ENCODE measurements at regions not wholly inside any gene's neighbourhood (a gene's known extent, or its start where the extent isn't known, plus 50 kb on each side); places are given as distances from the start of the nearest gene placed in this dataset.

DNA sequence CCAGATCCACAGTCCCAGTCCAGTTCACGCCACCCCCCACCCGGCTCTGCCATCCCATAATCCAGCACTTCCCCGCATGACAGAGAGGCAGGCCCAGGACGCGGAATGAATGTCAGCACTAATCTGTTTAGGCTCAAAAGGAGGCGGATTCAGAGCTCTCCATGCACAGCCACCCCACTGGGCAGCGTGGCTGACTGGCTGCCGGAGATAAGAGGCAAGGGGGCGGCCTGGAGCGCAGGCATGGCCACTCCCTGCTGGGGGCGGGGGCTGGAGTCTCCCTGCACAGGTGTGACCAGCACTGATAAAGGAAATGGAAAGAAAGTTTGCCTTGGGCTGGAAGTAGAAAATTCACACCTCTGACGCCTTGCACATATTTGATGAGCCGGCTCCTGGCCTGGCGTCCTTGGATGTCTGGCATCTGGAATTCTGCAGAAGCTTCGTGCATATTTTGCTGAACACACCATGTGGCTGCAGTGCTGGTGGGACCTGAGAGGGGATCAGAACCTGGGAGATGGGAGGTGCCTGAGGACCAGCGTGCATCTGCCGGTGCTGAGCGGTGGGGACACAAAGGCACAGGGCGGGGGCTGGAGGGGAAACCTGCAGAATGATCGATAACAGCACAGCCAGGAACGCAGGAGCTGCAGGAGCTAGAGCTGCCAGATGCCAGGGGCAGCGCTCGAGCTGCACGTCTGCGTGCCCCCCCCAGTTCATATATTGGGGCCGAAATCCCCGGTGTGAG lies 344.4 kb downstream of the CTTN start:
- no peak for DNase-seq (ENCODE audit: low spot score)

DNA sequence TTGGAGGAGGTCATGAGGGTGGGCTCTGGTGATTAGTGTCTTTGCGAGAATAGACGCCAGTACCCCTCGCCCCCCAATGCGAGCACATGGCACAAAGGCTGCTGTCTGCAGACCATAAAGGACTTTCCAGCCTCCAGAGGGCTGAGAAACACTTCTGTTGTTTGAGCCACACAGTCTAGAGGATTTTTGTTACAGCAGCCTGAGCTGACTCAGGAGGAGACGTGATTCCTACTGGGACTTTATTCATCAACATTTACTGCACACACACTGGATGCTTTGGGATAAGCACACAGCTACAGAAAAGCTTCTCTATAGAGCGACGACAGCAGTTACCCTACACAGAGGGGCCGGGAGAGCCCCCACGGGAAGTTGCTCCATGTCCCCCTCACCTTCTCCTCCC lies 345.0 kb downstream of the CTTN start:
- DNase-seq (ENCODE audit: low spot score) = no peak

DNA sequence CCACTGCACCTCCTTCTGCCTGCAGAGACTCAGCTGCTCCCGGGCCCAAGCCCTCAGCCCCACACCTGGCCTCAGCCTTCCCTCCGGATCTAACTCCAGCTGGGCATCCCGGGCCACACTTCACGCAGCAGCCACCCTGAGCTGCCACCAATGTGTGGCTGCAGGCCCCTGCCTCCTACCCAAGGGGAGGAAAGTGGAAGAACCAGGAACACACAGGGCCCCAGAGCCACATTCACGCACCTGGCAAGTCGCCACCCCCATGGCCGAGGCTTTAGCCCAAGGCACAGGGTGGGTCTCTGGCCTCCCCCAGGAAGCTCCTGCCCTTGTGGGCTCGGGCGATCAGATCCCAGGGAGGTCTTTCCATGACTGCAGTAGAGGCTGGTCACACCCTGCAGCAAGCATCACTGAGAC lies 345.6 kb downstream of the CTTN start:
- DNase-seq (ENCODE audit: low spot score) = no peak

DNA sequence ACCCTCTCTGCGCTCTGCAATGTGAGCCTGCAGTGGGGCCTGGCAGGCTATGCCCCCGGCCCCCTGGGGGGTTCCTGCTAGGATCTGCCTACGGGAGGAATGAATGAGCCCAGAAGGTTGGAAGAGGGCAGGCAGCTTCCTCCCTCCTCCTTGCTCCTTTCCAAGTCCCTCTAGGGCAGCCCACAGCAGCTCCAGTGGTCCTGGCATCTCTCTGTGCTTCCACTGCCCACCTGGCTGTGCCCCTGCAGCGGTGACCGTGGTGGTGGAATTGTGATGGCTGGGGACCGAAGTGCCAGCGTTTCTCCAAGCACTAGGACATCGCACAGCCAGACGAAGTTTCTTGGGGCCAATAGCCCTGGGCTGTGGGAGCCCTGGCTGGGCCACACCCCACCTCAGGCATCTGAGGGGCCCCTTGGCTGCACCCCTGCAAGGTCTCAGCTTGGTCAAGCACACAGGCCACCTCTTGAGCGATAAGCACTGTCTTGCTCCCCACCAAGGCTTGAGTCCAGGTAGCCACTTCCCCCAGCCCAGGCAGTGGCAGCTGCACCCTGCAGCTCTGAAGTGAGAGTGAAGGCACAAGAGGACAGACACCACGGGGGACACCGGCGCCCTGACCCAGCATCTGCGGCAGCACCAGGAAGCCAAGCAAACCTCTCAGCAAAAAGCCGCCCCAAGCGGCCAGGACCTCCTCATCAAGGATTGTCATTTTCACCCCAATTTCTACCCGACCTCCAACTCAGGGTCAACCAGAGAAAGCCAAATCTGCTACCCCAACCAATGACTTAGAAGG lies 346.3 kb downstream of the CTTN start:
- no peak for DNase-seq (ENCODE audit: low spot score)

- no peak for DNase-seq (ENCODE audit: low spot score)
Observed at GRCh38 chr11:70745451-70745850, 347.1 kb downstream of the CTTN start.

GRCh38 chr11:70745941-70746340 lies 347.6 kb downstream of the CTTN start:
- no peak for DNase-seq (ENCODE audit: low spot score)

- no peak for DNase-seq (ENCODE audit: low spot score)
Observed at GRCh38 chr11:70746351-70746750, 348.0 kb downstream of the CTTN start.

GRCh38 chr11:70747285-70747684 lies 349.0 kb downstream of the CTTN start:
- no peak for DNase-seq (ENCODE audit: low spot score)

DNA sequence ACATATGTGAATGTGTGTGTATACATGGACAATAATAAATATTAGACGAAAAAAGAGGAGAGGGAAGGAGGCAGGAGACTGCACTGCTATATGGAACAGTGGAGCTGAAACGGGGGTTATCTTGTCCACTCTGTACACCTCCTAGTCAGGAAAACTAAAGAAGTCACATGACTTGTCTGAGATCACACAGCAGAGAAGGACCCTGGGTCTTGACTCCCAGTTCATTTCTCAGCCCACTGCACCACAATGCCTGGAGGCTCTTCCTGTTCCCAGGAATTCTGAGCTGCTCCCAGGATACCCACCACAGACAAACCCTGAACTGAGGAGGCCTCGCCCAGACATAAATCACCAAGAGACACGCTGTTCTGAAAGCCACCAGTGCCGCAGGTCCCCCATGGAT lies 349.6 kb downstream of the CTTN start:
- no peak for DNase-seq (ENCODE audit: low spot score)

DNA sequence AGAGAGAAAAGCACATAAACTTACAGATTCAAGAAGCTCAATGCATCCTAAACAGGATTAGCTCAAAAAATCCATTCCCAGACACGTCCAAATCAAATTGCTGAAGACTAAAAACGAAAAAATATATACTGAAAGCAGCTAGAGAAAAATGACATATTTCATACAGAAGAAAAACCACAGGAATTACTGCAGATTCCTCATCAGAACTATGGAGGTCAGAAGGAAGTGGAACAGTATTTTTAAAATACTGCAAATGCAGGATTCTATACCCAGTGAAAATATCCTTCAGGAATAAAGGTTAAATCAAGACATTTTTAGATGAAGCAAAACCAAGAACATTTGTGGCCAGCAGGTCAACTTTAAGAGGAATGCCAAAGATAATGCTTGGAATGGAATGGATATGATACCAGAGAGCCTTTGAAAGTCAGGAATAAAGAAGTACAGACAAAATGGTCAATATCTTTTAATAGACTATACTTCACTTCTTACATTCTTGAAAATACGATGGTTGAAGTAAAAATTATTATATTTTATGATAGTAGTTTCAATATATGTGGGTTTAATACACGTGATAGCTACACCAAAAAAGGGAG lies 352.9 kb downstream of the CTTN start:
- no peak for DNase-seq (ENCODE audit: low spot score)

GRCh38 chr11:70755410-70756158 lies 357.3 kb downstream of the CTTN start:
- DNase-seq (ENCODE audit: low spot score) = peak; percentile 56

DNA sequence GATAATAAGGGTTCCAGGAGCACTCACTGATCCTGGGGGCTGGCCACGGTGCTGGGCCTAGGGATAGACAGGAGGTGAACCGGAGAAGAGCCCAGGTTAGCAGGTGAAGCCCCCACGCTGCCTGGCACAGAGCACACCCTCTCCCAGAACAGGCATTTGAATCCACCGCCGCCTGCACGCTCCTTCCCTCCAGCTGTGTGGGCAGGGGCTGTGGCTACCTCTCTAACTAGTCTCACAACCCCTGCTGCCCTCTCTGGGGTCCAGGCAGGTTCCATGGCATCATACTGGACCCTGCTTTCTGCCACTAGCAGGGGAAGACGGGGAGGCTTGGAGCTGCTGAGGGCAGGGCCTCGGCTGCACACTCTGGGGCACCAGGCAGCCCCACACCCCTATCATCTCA lies 358.0 kb downstream of the CTTN start:
- no peak for DNase-seq (ENCODE audit: low spot score)

DNA sequence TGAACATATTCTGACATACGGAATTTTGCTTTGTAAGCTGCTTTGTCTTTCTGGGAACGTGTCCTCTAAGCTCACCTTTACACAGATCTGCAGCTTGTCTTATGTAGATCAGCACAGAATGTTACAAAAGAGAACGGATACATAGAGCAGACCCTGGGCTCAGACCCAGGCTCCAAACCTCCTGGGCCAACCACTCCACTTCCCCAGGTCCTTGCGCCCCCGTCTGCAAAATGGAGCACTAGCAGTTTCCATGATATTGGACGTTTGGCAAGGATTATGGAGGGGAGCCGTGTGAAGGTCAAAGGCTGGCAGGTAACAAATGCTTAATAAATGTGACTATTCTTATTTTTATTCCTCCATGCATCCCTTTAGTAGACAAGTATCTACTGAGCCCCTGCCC lies 358.4 kb downstream of the CTTN start:
- DNase-seq (ENCODE audit: low spot score) = no peak

DNA sequence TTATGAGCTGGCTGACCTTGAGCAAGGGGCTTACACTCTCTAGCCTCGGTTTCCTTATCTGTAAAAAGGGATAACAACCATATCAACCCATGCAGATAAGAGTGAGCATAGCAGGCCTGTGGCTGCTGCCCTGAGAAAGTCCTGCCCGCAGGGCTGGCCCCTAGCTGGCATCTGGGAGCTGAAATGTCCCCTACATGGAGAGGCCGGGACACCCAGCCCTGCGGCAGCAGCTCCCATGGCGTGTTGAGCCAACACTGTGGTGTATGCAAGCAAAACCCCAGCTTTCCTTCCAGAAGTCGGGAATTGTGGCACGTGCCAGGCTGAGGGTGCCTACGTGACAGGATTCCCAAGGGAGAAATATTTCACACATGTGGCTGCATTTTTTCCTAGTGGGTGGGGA lies 358.9 kb downstream of the CTTN start:
- DNase-seq (ENCODE audit: low spot score) = no peak

GRCh38 chr11:70758206-70758605 lies 359.9 kb downstream of the CTTN start:
- no peak for DNase-seq (ENCODE audit: low spot score)

GRCh38 chr11:70759846-70760245 lies 361.5 kb downstream of the CTTN start:
- DNase-seq (ENCODE audit: low spot score) = no peak

- DNase-seq (ENCODE audit: low spot score) = no peak
Observed at GRCh38 chr11:70760416-70761020, 362.2 kb downstream of the CTTN start.

DNA sequence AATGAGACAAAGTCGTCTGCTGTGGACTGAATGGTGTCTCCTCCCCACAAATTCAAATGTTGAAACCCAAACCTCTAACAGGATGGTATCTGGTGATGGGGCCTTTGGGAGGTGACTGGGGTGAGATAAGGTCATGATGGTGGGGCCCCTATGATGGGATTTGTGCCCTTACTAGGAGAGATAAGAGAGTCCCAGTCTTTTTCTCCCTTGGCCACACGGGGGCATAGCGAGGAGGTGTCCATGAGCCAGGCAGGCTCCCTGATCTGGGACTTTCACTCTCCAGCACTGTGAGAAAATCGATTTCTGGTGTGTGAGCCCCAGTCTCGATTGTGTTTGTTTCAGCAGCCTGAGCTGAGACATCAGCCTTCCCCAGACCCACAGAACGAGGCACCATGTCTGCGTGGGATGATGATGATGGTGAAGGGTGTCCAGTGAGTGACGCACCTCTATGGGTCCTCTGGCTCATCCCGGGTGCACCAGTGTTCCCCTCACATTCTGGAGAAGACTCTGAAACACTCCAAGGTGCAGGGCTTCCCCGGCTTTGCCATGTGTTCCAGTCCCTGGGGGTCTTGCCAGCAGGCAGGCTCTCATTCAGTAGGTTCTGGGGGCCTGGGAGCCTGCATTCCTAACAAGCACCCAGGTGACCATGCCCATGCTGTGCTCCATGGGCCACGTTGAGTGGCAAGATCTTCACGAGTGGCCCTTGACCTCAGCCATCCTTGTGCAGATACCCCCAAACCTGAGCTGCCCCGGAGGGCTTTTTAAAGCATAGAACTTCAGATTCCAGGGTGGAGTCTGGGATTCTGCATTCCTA lies 363.0 kb downstream of the CTTN start:
- DNase-seq (ENCODE audit: low spot score) = no peak

GRCh38 chr11:70761908-70762337 lies 363.6 kb downstream of the CTTN start:
- DNase-seq (ENCODE audit: low spot score) = no peak

DNA sequence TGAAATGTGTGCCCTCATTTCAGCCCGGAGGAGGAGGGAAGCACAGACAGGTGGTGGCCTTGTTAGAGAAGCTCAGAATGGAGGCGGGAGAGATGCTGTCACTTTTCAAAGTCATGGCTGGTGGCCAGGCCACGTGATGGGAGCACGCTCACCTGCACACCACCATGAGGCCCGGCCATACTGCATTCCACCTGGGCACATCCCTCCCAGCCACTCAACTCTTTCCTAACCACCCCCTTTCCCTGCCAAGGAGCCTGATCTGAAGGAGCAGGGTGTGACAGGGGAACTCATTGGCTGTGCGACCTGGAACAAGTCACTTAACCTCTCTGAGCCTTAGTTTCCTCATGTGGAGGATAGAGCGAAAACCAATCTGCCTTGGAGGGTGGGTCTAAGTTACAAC lies 364.5 kb downstream of the CTTN start:
- no peak for DNase-seq (ENCODE audit: low spot score)

DNA sequence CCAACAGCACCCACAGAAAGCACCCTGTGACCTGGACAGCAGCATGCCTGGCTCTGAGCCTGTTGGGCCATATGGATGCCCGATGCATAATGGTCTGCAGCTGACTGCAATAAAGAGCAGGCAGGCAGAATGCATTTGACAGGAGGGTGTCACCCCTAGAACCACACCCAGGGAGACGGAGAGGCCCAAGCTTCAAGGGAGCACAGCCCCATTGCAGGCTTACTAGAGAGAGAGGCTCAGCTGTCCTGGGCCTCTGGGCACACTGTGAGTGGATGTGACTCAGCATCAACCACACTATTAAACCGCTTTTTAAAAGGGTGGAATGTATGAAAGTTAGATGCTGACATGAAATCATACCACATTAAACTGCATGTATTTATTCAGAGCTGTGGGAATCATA lies 365.3 kb downstream of the CTTN start:
- no peak for DNase-seq (ENCODE audit: low spot score)

All from putamen (tissue), 1 donor.